HepG2 (cell line): ENCODE measurements at regions not wholly inside any gene's neighbourhood (a gene's known extent, or its start where the extent isn't known, plus 50 kb on each side); places are given as distances from the start of the nearest gene placed in this dataset.

Source experiments
- ATAC-seq: fragments of 200-7000 bp; cut with Tn5 transposase; 3 replicates; pipeline ENCODE4 v1.9.1; 2020; ENCODE audit warnings: mild to moderate bottlenecking, moderate library complexity
- BruUV-seq: library from RNA; stranded (reverse); fragments of 400-500 nt; replicated peaks from 2 replicates; lab custom pipeline; 2021; lab: Mats Ljungman, UMichigan
- CTCF ChIA-PET: fragments of 300-600 bp; formaldehyde crosslinking; extraction: SDS; loops from one replicate; lab custom pipeline; 2021; ENCODE audit warnings: low total read pairs, inconsistent platforms, low intra/inter-chr PET ratio; lab: Yijun Ruan, JAX
- POLR2A ChIA-PET: fragments of 350-600 bp; sonication (Branson Sonifier 250); formaldehyde crosslinking; loops from one replicate; lab custom pipeline; 2020; ENCODE audit warnings: antibody characterized with exemption, inconsistent platforms; lab: Yijun Ruan, JAX
- DNase-seq: peaks from one replicate; pipeline ENCODE4 v3.0.0-alpha.2; 2015; ENCODE audit warnings: low spot score
- FAIRE-seq: peaks from 3 replicates; lab custom pipeline; 2011; peaks lifted over from hg19 to GRCh38; lab: Jason Lieb, UNC
- H2AFZ ChIP-seq: one replicate; pipeline ENCODE4 v1.6.1; 2011; ENCODE audit warnings: low read length, inconsistent platforms
- H3K27ac ChIP-seq: fragments of 300-600 bp; 3 replicates; pipeline ENCODE4 v1.8.0; 2011; ENCODE audit warnings: mixed run types, mild to moderate bottlenecking, mixed read lengths, low read length, inconsistent platforms; ENCODE audit not compliant: insufficient read depth; ENCODE audit errors: extremely low read length
- H3K27me3 ChIP-seq, 2 experiments: fragments of 200-600 bp in 1 of 2; 2 replicates in 1 of 2; 3 replicates in 1 of 2; pipeline versions ENCODE4 v1.6.0 to v1.8.0; 2011; ENCODE audit warnings: low read length in 2 of 2, mild to moderate bottlenecking in 2 of 2, moderate library complexity in 2 of 2, inconsistent platforms in 1 of 2; ENCODE audit not compliant: insufficient read depth in 2 of 2, control insufficient read depth in 1 of 2
- H3K36me3 ChIP-seq, 2 experiments: fragments of 200-600 bp in 1 of 2; replicated peaks in 1 of 2; 2 replicates in 1 of 2; 3 replicates in 1 of 2; pipeline versions ENCODE4 v1.5.1 to v1.8.0; 2011; ENCODE audit warnings: low read length in 2 of 2, inconsistent platforms in 1 of 2; ENCODE audit not compliant: insufficient read depth in 2 of 2, control insufficient read depth in 1 of 2
- H3K4me1 ChIP-seq: 2 replicates; pipeline ENCODE4 v1.5.1; 2012; ENCODE audit warnings: low read length, inconsistent platforms; ENCODE audit not compliant: insufficient read depth
- H3K4me2 ChIP-seq: 2 replicates; pipeline ENCODE4 v1.6.0; 2011; ENCODE audit warnings: low read depth, low read length, inconsistent platforms
- H3K4me3 ChIP-seq, 3 experiments: fragments of 200-600 bp in 1 of 3; sonication (generic), shearing (Covaris generic) in 1 of 3; replicated peaks in 1 of 3; 2 replicates each; pipeline ENCODE4 v1.5.1; 2011 to 2016; ENCODE audit warnings: low read length in 3 of 3, inconsistent platforms in 2 of 3, low read depth in 2 of 3, mild to moderate bottlenecking in 2 of 3, control low read depth in 1 of 3, mixed read lengths in 1 of 3; ENCODE audit not compliant: insufficient read depth in 1 of 3
- H3K79me2 ChIP-seq: one replicate; pipeline ENCODE4 v1.6.1; 2011; ENCODE audit warnings: low read length, inconsistent platforms; ENCODE audit not compliant: insufficient read depth
- H3K9ac ChIP-seq: 2 replicates; pipeline ENCODE4 v1.6.0; 2011; ENCODE audit warnings: mild to moderate bottlenecking, low read depth, low read length, inconsistent platforms; ENCODE audit not compliant: insufficient read depth
- H3K9me3 ChIP-seq: 2 replicates; pipeline ENCODE4 v1.5.1; 2012; ENCODE audit warnings: mild to moderate bottlenecking, low read length
- H4K20me1 ChIP-seq: 2 replicates; pipeline ENCODE4 v1.6.0; 2011; ENCODE audit warnings: inconsistent platforms, mild to moderate bottlenecking, low read length, moderate library complexity; ENCODE audit not compliant: insufficient read depth
- ATF1 ChIP-seq: IDR thresholded peaks from 2 replicates; pipeline ENCODE4 v1.6.1; 2016; ENCODE audit warnings: mild to moderate bottlenecking, control low read depth
- FIP1L1 ChIP-seq: fragments of 200-400 bp; formaldehyde crosslinking; IDR thresholded peaks from 2 replicates; pipeline ENCODE4 v1.6.1; 2018; ENCODE audit warnings: low read depth, mild to moderate bottlenecking, low read length, moderate library complexity, borderline replicate concordance; ENCODE audit not compliant: insufficient read depth
- HNRNPLL ChIP-seq: fragments of 200-400 bp; formaldehyde crosslinking; IDR thresholded peaks from 2 replicates; pipeline ENCODE4 v1.6.1; 2017; ENCODE audit warnings: mild to moderate bottlenecking, low read depth, low read length; ENCODE audit not compliant: poor library complexity, severe bottlenecking
- NFKB2 ChIP-seq: sonication (generic); formaldehyde crosslinking; IDR thresholded peaks from 2 replicates; pipeline ENCODE4 v1.4.0; 2020; ENCODE audit warnings: missing genetic modification reagents, borderline replicate concordance
- NFKBIZ ChIP-seq: IDR thresholded peaks from 2 replicates; pipeline ENCODE4 v1.6.1; 2018; ENCODE audit warnings: missing genetic modification reagents, missing compliant biosample characterization
- NKX3-1 ChIP-seq: sonication (generic); formaldehyde crosslinking; IDR thresholded peaks from 2 replicates; pipeline ENCODE4 v1.5.0; 2020; ENCODE audit warnings: missing genetic modification reagents
- NR3C1 ChIP-seq: sonication (generic); formaldehyde crosslinking; IDR thresholded peaks from 2 replicates; pipeline ENCODE4 v1.4.0; 2020; ENCODE audit warnings: missing genetic modification reagents
- POGK ChIP-seq: sonication (generic); formaldehyde crosslinking; conservative IDR thresholded peaks from 2 replicates; pipeline ENCODE4 v1.8.0; 2022; ENCODE audit warnings: mild to moderate bottlenecking, moderate library complexity, missing genetic modification reagents
- STAT5B ChIP-seq: sonication (generic); formaldehyde crosslinking; IDR thresholded peaks from 2 replicates; pipeline ENCODE4 v1.4.0; 2020; ENCODE audit warnings: missing genetic modification reagents
- XRCC5 ChIP-seq: fragments of 200-400 bp; formaldehyde crosslinking; optimal IDR thresholded peaks from 2 replicates; pipeline ENCODE3; 2017; ENCODE audit warnings: mild to moderate bottlenecking, low read length
- ZBTB1 ChIP-seq: sonication (generic); formaldehyde crosslinking; IDR thresholded peaks from 2 replicates; pipeline ENCODE4 v1.4.0; 2020; ENCODE audit warnings: missing genetic modification reagents, borderline replicate concordance
- ZNF335 ChIP-seq: sonication (generic); formaldehyde crosslinking; IDR thresholded peaks from 2 replicates; pipeline ENCODE4 v1.4.0; 2020; ENCODE audit warnings: missing genetic modification reagents
- ZNF383 ChIP-seq: sonication (generic); formaldehyde crosslinking; IDR thresholded peaks from 2 replicates; pipeline ENCODE4 v1.4.0; 2020; ENCODE audit warnings: missing genetic modification reagents, mild to moderate bottlenecking, borderline replicate concordance
- ZNF547 ChIP-seq: sonication (generic); formaldehyde crosslinking; IDR thresholded peaks from 2 replicates; pipeline ENCODE4 v1.5.1; 2020; ENCODE audit warnings: mild to moderate bottlenecking, missing genetic modification reagents
- ZNF660 ChIP-seq: sonication (generic); formaldehyde crosslinking; IDR thresholded peaks from 2 replicates; pipeline ENCODE4 v1.5.1; 2020; ENCODE audit warnings: mild to moderate bottlenecking, low read depth, missing genetic modification reagents, borderline replicate concordance
- ZNF720 ChIP-seq: sonication (generic); formaldehyde crosslinking; IDR thresholded peaks from 2 replicates; pipeline ENCODE4 v1.4.0; 2020; ENCODE audit warnings: missing genetic modification reagents
- ZNF781 ChIP-seq: sonication (generic); formaldehyde crosslinking; IDR thresholded peaks from 2 replicates; pipeline ENCODE4 v1.5.1; 2020; ENCODE audit warnings: borderline replicate concordance, mild to moderate bottlenecking, missing genetic modification reagents; ENCODE audit errors: not compliant biosample characterization
- ZNF883 ChIP-seq: sonication (generic); formaldehyde crosslinking; IDR thresholded peaks from 2 replicates; pipeline ENCODE4 v1.5.1; 2020; ENCODE audit warnings: mild to moderate bottlenecking, missing genetic modification reagents; ENCODE audit errors: not compliant biosample characterization
- WGBS: methylation state at CpG from one replicate; pipeline ENCODE4 v1.1.6; 2017; ENCODE audit warnings: low lambda C conversion rate; 5-methylcytosine and 5-hydroxymethylcytosine counted together
- in situ Hi-C: cut with HindIII; loops from 2 replicates; pipeline ENCODE4 v1.10.0; 2017; ENCODE audit warnings: low pct_unique_long_range_greater_than_20kb; ENCODE audit not compliant: extremely low pct_ligation_motif_present
- intact Hi-C: fragments of 100-400 bp; cut with micrococcal nuclease; formaldehyde crosslinking; loops from one replicate; pipeline ENCODE4 v1.10.0; 2022; ENCODE audit not compliant: unreplicated experiment

GRCh38 chr10:55491712-55492111 lies 690.7 kb upstream of the PCDH15 start:
- no TSS peak for BruUV-seq
- intact Hi-C loops: no loop called here

GRCh38 chr10:55485827-55486226 lies 684.8 kb upstream of the PCDH15 start:
- intact Hi-C loops: no loop called here
- DNase-seq: no peak
- POLR2A ChIA-PET: no interaction called here
- Histone ChIP-seq H2AFZ (no peak overlapping the region), H3K27me3 (no peaks in the 10 kb centered on the region), H3K79me2 (no peaks in the 10 kb centered on the region), H4K20me1 (no peaks in the 10 kb centered on the region), H3K27ac (no peak overlapping the region), H3K9me3 (peaks cover 18% of the 10 kb centered on the region), H3K4me1 (no peaks in the 10 kb centered on the region), H3K4me2 (no peak overlapping the region)
- ATAC-seq: no peak
- BruUV-seq: no TSS peak
- CTCF ChIA-PET: no interaction called here
- no peak for FAIRE-seq
- in situ Hi-C loops: no loop called here
- TF ChIP-seq STAT5B (CRISPR knock-in tag): no peak
- TF ChIP-seq FIP1L1: no peak
- no peak for TF ChIP-seq ZNF335 (CRISPR knock-in tag)
- no peak for TF ChIP-seq ZNF547 (CRISPR knock-in tag)
- no peak for TF ChIP-seq POGK
- no peak for TF ChIP-seq NFKB2 (CRISPR knock-in tag)
- no peak for TF ChIP-seq NKX3-1 (CRISPR knock-in tag)
- no peak for TF ChIP-seq ZBTB1 (CRISPR knock-in tag)
- TF ChIP-seq XRCC5: no peak
- TF ChIP-seq ZNF383 (CRISPR knock-in tag): no peak
- TF ChIP-seq ZNF720 (CRISPR knock-in tag): no peak
- no peak for TF ChIP-seq ZNF883 (CRISPR knock-in tag)
- no peak for TF ChIP-seq NR3C1 (CRISPR knock-in tag)
- no peak for TF ChIP-seq ZNF781 (CRISPR knock-in tag)
- TF ChIP-seq HNRNPLL: no peak
- TF ChIP-seq, all 625 proteins: peak for 0
- WGBS: 2% methylated on average over 4 of the region's 4 CpGs
- no peak overlapping the region for H3K9ac ChIP-seq
- H3K36me3 ChIP-seq: no peaks in the 10 kb centered on the region
- no peak overlapping the region for H3K4me3 ChIP-seq

More at GRCh38 chr10:55491712-55492111, 690.7 kb upstream of the PCDH15 start:
- no peaks in the 10 kb centered on the region; a peak in 1 of 5 replicates for H3K27me3 ChIP-seq
- ChIA-PET CTCF (no interaction called here), POLR2A (no interaction called here)
- H3K36me3 ChIP-seq: no peaks in the 10 kb centered on the region
- H3K4me2 ChIP-seq: no peak overlapping the region
- H2AFZ ChIP-seq: no peak overlapping the region
- no peak overlapping the region for H3K9ac ChIP-seq
- H3K4me3 ChIP-seq: no peak overlapping the region
- H4K20me1 ChIP-seq: no peaks in the 10 kb centered on the region
- no peaks in the 10 kb centered on the region for H3K79me2 ChIP-seq
- no peak for DNase-seq
- 0% methylated on average over 1 of the region's 1 CpG for WGBS
- ATAC-seq: no peak
- no peaks in the 10 kb centered on the region for H3K9me3 ChIP-seq
- no peak overlapping the region for H3K27ac ChIP-seq
- no peak for TF ChIP-seq ZNF660 (CRISPR knock-in tag)
- TF ChIP-seq ATF1 (CRISPR knock-in tag): no peak
- no peak for TF ChIP-seq NFKBIZ
- TF ChIP-seq, all 625 proteins: peak for 0
- no peaks in the 10 kb centered on the region for H3K4me1 ChIP-seq
- in situ Hi-C loops: no loop called here
- FAIRE-seq: no peak
